Ishikawa (cell line): ENCODE measurements at regions not wholly inside any gene's neighbourhood (a gene's known extent, or its start where the extent isn't known, plus 50 kb on each side); places are given as distances from the start of the nearest gene placed in this dataset.

Experiments used
- CEBPB ChIP-seq: IDR thresholded peaks from 2 replicates; pipeline ENCODE4 v1.6.1; 2012
- CREB1 ChIP-seq: IDR thresholded peaks from 2 replicates; pipeline ENCODE4 v1.6.1; 2012; ENCODE audit warnings: low read depth
- EGR1 ChIP-seq: IDR thresholded peaks from 2 replicates; pipeline ENCODE4 v1.6.1; 2012
- EP300 ChIP-seq: IDR thresholded peaks from 2 replicates; pipeline ENCODE4 v1.6.1; 2012; ENCODE audit warnings: borderline replicate concordance
- FOXM1 ChIP-seq: IDR thresholded peaks from 2 replicates; pipeline ENCODE4 v1.6.1; 2012; ENCODE audit warnings: low read depth, borderline replicate concordance
- NFIC ChIP-seq: IDR thresholded peaks from 2 replicates; pipeline ENCODE4 v1.6.1; 2012
- RAD21 ChIP-seq: IDR thresholded peaks from 2 replicates; pipeline ENCODE4 v1.6.1; 2012; ENCODE audit warnings: low read depth
- TAF1 ChIP-seq: IDR thresholded peaks from 2 replicates; pipeline ENCODE4 v1.6.1; 2012; ENCODE audit warnings: low read depth, mild to moderate bottlenecking
- TCF12 ChIP-seq: IDR thresholded peaks from 2 replicates; pipeline ENCODE4 v1.6.1; 2012; ENCODE audit warnings: low read depth
- TEAD4 ChIP-seq: IDR thresholded peaks from 2 replicates; pipeline ENCODE4 v1.6.1; 2012
- YY1 ChIP-seq: IDR thresholded peaks from 2 replicates; pipeline ENCODE4 v1.6.1; 2012; ENCODE audit warnings: low read depth
- ZBTB7A ChIP-seq: IDR thresholded peaks from 2 replicates; pipeline ENCODE4 v1.6.1; 2012; ENCODE audit warnings: low read depth
- TF ChIP-seq, protein P1 (sequence below): IDR thresholded peaks from 2 replicates; pipeline ENCODE4 v1.6.1; 2012; ENCODE audit warnings: low read depth, mild to moderate bottlenecking
- TF ChIP-seq, protein P2 (sequence below): IDR thresholded peaks from 2 replicates; pipeline ENCODE4 v1.6.1; 2012
- TF ChIP-seq, protein P3 (sequence below): IDR thresholded peaks from 2 replicates; pipeline ENCODE4 v1.6.1; 2012

- no peak for TF ChIP-seq CREB1
- no peak for TF ChIP-seq TAF1
- TF ChIP-seq, protein P1, sequence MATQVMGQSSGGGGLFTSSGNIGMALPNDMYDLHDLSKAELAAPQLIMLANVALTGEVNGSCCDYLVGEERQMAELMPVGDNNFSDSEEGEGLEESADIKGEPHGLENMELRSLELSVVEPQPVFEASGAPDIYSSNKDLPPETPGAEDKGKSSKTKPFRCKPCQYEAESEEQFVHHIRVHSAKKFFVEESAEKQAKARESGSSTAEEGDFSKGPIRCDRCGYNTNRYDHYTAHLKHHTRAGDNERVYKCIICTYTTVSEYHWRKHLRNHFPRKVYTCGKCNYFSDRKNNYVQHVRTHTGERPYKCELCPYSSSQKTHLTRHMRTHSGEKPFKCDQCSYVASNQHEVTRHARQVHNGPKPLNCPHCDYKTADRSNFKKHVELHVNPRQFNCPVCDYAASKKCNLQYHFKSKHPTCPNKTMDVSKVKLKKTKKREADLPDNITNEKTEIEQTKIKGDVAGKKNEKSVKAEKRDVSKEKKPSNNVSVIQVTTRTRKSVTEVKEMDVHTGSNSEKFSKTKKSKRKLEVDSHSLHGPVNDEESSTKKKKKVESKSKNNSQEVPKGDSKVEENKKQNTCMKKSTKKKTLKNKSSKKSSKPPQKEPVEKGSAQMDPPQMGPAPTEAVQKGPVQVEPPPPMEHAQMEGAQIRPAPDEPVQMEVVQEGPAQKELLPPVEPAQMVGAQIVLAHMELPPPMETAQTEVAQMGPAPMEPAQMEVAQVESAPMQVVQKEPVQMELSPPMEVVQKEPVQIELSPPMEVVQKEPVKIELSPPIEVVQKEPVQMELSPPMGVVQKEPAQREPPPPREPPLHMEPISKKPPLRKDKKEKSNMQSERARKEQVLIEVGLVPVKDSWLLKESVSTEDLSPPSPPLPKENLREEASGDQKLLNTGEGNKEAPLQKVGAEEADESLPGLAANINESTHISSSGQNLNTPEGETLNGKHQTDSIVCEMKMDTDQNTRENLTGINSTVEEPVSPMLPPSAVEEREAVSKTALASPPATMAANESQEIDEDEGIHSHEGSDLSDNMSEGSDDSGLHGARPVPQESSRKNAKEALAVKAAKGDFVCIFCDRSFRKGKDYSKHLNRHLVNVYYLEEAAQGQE, result no peak
- TF ChIP-seq CEBPB, result no peak
- TF ChIP-seq RAD21, result no peak
- TF ChIP-seq, protein P2, sequence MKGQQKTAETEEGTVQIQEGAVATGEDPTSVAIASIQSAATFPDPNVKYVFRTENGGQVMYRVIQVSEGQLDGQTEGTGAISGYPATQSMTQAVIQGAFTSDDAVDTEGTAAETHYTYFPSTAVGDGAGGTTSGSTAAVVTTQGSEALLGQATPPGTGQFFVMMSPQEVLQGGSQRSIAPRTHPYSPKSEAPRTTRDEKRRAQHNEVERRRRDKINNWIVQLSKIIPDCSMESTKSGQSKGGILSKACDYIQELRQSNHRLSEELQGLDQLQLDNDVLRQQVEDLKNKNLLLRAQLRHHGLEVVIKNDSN, result no peak
- no peak for TF ChIP-seq FOXM1
- no peak for TF ChIP-seq TEAD4
Observed at GRCh38 chrX:155751131-155751530, 130.0 kb upstream of the VAMP7 start.

- TF ChIP-seq, protein P1, result no peak
- TF ChIP-seq FOXM1 (peak; percentile 31; the same call in 1 of the 2 replicates), EP300 (peak; percentile 84), TAF1 (no peak), CREB1 (no peak), YY1 (no peak), TCF12 (peak; percentile 61; the same call in 1 of the 2 replicates), CEBPB (no peak; the same call in 1 of the 2 replicates), NFIC (peak; percentile 88), RAD21 (no peak), TEAD4 (no peak), EGR1 (no peak), ZBTB7A (no peak)
- TF ChIP-seq, protein P2, result peak; percentile 74
- TF ChIP-seq, protein P3, sequence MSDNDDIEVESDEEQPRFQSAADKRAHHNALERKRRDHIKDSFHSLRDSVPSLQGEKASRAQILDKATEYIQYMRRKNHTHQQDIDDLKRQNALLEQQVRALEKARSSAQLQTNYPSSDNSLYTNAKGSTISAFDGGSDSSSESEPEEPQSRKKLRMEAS, result no peak
Observed at GRCh38 chrX:155747520-155747919, 133.6 kb upstream of the VAMP7 start.

GRCh38 chrX:155745792-155746191 lies 133.0 kb upstream of the TMLHE start:
- TF ChIP-seq EP300, result peak; percentile 80; the same call in 1 of the 2 replicates
- no peak for TF ChIP-seq YY1
- peak; percentile 62 for TF ChIP-seq TCF12
- 0 out of 2 replicates have a peak, but pooled peaks have one; percentile 66 for TF ChIP-seq FOXM1
- TF ChIP-seq NFIC, result peak; percentile 91

- TF ChIP-seq CREB1 (no peak), EGR1 (no peak), YY1 (no peak), EP300 (no peak), TAF1 (no peak), TCF12 (no peak), RAD21 (no peak)
- TF ChIP-seq, protein P3, result no peak
- TF ChIP-seq, protein P2, result no peak
Observed at GRCh38 chrX:155744534-155744933, 131.8 kb upstream of the TMLHE start.

DNA sequence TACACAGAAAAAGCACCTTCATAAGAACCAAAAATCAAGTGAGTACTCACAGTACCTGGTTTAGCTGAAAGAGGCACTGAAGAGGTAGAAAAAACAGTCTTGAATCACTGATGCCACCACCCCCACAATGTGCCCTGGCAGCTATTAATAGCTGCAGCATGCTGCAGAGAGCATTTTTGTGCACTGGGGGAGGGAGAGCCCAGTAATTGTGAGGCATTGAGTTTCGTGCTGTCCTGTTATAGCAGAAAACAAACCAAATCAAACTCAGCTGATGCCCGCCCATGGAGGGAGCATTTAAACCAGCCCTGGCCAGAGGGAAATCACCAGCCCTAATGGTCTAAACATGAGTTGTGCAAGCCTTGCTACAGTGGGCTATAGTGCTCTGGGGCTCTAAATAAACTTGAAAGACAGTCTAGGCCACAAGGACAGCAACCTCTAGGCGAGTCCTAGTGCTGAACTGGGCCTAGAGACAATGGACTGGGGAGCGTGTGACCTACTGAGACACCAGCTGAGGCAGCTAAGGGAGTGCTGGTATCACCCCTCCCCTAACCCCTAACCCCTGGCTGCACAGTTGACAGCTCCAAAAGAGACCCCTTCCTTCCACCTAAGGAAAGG lies 106.3 kb upstream of the TMLHE start:
- TF ChIP-seq TAF1 (no peak), FOXM1 (no peak), EP300 (no peak), TEAD4 (no peak), NFIC (no peak), EGR1 (0 out of 2 replicates have a peak, but pooled peaks have one; percentile 16)
- TF ChIP-seq, protein P2, result no peak
- TF ChIP-seq, protein P3, result no peak
